CD4-positive, alpha-beta T cell treated with Interleukin-2 at 100 ng/mL for 4 hours (primary cell): ENCODE measurements at regions not wholly inside any gene's neighbourhood (a gene's known extent, or its start where the extent isn't known, plus 50 kb on each side); places are given as distances from the start of the nearest gene placed in this dataset.
"Not testable (repeated sequence)": the region's sequence is repeated elsewhere in the genome, so short reads cannot be mapped to it uniquely, and the experiment has no call there.

Experiments used
- DNase-seq: peaks from one replicate; pipeline ENCODE4 v3.0.0-alpha.2; 2020; ENCODE audit warnings: low spot score

DNA sequence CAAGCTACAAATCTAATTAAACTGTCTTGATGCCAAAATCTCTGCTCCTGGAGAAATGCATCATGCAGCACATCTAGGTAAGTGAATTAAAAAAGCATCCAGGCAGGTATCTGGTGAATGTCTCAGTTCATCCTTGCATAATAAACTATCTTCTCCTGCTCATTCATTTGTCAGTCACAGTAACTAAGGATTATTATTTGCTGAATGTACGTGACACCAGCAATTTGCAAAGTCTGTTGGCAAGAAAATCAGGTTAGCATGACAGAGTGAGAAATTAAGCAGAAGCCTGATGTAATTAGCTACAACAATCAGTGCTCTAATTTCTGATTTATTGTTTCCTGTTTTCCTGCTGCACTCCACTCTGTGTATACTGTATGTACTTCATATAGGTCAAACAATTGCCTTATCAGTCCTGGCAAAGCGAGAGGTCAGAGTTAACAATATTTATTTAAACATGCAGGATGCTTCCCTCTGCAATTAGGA is 213.6 kb downstream of the FBXO8 start:
- DNase-seq = no peak

DNA sequence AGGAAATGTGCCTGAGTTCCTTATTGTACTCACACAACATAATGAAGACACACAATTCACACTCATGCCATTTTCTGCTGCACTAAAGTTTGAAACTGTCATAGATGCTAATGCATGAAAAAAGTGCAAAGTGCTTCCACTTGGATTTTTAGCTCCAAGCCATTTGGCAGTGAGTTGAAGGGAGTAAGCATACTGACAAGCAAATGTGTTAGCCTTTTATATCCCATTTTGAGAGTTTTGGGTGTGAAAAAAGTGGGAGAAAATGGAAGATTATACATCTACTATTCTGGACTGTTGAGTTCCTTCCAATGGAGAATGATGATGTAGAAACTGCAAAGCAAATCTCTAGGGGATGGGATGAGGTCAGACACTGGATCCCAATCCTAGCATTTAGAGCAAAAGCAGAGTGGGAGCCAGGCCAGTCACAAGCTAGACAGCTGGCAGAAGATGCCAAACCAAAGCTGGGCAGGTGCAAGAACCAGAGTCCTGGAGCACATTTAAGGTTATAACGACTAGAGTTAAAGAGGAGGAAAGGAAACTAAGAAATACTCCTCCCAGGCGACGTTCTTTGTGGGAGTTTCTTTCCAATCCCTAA is 216.8 kb downstream of the FBXO8 start:
- no peak for DNase-seq

DNA sequence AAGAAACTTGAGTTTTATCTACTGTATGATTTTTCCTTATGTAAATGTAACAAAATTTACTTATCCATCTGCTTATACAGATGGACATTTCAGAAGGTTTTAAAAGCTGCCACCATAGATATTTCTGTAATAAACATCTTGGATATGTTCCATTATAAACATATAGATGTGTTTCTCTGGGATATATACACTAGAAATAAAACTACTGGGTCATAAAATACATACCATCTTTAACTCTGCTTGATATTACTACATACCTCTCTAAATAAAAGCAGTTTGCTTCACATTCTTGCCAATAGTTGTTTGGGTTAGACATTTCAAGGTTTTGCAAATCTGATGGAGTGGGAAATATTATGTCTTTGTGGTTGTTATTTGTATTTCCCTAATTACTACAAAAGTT is 220.6 kb downstream of the FBXO8 start:
- no peak for DNase-seq

DNA sequence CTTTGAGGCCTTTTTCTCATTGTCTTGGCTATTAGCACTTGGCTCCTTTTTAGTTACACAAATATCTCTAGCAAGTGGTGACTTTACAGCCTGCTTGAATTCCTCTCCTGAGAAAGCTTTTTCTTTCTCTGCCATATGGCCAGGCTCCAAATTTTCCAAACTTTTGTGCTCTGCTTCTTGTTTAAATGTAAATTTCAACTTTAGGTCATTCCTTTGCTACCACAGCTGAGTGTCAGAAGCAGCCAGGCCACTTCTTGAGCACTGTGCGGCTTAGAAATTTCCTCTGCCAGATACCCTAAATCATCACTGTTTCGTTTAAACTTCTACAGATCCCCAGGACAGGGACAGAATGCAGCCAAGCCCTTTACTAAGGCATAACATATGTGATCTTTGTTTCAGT is 222.4 kb downstream of the FBXO8 start:
- DNase-seq = no peak

DNA sequence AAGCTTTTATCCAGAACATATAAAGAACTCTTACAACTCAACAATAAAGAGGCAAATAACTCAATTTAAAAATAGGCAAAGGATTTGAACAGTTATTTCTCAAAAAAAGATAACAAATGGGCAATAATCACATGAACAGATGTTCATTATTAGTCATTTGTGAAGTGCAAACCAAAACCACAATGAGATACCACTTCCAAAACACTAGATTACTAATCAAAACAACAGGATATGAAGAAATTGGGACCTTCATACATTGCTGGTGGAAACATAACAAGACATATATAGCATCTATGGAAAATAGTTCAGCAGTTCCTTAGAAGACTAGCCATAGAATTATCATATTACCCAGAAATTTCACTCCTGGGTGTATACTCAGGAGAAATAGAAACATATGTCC is 224.6 kb downstream of the FBXO8 start:
- no peak for DNase-seq

DNA sequence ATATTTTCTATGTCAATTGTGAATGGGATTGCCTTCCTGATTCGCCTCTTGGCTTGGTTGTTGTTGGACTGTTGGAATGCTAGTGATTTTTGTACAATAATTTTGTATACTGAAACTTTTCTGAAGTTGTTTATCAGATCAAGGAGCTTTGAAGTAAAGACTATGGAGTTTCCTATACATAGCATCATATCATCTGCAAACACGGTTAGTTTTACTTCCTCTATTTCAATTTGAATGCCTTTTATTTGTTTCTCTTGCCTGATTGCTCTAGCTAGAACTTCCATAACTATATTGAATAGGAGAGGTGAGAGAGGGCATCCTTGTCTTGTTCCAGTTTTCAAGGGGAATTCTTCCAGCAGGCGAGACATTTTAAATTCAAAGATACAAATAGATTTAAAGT is 226.5 kb downstream of the FBXO8 start:
- DNase-seq = no peak

DNA sequence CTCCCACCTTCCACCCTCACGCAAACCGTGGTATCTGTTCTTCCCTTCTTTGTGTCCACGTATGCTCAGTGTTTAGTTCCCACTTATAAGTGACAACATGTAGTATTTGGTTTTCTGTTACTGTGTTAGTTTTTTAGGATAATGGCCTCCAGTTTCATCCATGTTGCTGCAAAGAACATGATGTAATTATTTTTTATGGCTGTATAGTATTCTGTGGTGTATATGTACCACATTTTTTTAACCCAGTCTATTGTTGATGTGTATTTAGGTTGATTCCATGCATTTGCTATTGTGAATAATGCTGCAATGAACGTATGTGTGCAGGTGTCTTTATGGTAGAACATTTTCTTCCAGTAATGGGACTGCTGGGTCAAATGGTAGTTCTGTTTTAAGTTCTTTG is 228.1 kb downstream of the FBXO8 start:
- no peak for DNase-seq

DNA sequence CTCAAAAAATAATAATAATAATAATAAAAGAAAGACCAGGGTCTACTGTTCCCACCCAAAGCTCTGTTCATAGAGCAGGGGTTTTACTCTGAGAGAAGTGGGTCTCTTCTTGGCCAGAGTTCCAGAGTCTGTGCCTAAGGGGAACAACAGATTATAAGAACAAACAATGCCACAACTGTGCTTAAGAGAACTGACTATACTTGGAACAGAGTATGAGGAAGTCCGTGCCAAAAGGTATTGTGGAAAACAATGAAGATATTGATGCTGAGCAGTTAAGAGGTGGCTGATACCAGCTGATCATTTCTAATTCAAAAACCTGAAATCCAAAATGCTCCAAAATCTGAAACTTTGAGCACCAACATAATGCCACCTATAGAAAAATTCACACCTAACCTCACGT is 229.6 kb downstream of the FBXO8 start:
- DNase-seq = no peak

DNA sequence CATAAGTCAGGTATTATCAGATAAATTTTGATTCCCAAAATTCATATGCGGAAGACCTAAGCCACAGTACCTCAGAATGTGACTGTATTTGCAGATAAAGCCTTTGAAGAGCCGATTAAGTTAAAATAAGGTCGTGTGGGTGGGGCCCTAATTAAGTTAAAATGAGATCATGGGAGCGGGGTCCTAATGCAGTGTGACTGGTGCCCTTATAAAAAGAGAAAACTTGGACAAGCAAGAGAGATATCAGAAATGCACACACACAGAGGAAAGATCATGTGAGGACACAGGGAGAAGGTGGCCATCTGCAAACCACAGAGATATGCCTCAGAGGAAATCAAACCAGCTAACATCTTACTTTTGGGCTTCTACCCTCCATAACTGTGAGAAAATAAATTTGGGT is 236.1 kb downstream of the FBXO8 start:
- no peak for DNase-seq

DNA sequence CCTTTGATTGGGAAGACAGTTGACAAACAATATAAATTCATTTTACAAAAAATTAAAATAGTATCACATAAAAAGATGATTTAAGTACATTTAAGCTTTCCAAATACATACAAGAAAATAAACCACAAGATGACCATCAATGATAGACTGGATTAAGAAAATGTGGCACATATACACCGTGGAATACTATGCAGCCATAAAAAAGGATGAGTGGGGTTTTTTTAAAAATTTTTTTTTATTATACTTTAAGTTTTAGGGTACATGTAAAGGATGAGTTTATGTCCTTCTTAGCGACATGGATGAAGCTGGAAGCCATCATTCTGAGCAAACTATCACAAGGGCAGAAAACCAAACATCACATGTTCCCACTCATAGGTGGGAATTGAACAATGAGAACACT is 237.6 kb downstream of the FBXO8 start:
- DNase-seq = not testable (repeated sequence)

DNA sequence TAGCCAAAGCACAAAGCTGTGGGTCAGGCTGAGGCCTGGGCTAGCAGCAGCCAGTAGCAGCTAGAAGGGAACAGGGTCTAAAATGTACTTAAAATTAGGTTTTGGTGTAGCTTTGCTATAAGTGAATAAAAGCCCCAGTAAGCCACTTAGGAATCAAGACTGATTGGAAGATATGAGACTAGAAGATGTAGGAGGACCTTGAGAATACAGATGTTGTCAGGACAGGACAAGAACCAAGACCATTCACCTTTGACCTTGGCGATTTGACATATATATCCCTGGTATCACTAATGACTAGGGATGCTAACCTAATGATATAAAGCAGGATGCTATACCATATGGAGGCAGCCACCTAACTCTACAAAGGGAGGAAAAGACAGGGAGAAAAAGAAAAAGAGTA is 238.1 kb downstream of the FBXO8 start:
- no peak for DNase-seq

DNA sequence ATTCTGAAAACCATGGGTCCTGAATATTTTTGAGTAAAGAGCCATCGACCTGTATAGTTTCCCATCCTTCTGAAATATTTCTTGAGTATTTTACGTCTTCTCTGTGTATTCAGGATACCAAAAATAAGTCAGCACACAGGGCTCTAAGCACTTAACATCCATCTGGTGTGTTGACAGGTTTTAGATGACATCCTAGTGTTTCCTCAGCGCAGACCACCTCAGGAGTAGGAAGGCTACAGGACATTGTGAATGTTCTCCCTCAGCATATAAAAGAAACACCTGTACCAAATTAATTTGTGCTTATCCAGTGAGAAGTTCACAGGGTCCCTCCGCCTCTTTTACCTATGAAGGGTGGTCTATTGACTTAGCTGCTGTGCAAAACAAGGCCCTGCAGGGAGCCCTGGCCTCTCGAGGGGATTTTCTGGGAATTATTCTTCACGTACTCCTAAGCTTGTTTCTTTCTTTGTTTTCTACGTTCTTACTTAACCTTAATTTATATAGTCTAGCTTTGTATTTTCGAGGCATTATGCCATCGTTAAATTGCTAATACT is 241.8 kb downstream of the FBXO8 start:
- DNase-seq = no peak

DNA sequence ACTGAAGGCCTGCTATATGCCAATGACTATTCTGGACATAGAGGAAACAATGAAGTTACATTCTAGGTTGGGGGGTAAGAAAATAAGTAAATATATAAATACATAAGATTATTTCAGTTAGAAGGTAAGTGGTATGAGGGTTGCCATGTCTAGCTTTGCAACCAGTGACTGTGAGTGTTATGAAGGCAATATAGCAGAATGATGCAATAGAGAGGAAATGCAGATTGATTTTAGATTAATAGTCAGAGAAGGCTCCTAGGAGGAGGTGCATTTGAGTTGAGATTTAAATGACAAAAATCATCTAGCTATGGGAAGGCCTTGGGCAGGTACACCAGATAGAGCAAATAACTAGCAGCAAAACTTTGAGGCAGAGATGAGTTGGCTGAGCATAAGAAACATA is 243.2 kb downstream of the FBXO8 start:
- no peak for DNase-seq

DNA sequence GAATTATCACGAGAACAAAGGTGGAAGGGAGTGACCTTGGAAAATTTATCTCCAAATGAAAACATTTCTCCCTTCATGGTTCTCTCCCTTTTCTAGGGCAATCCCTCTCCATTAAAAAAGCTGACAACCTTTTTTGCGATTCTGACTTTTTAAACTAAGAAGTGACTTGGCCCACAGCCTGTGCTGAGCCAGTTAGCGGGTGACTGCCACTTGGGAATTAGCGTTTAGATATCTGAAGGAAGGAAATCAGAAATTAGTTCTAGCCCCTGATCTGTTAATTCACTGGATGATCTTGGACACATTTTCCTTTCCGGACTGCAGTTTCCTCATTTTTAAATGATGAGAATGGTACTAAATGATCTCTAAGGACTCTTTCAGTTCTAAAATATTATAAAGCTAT is 245.0 kb downstream of the FBXO8 start:
- DNase-seq = no peak

DNA sequence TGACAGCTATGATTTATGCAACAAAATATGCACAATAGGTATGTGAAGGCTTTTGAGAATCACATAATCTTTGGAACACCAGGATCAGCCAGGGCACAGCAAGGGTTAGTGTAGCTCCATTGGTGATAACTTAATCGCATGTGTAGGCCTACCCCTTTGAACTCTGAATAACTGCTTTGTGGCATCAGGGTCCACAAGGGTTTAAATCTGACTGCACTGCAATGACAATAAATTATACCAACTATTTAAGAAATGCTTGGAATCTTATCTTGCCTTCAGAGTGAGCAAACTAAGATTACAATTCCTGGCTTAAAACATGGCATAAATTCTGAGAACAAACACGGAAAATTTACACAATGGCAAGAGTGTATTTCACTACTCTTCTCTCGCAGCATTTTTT is 245.8 kb downstream of the FBXO8 start:
- DNase-seq = no peak

DNA sequence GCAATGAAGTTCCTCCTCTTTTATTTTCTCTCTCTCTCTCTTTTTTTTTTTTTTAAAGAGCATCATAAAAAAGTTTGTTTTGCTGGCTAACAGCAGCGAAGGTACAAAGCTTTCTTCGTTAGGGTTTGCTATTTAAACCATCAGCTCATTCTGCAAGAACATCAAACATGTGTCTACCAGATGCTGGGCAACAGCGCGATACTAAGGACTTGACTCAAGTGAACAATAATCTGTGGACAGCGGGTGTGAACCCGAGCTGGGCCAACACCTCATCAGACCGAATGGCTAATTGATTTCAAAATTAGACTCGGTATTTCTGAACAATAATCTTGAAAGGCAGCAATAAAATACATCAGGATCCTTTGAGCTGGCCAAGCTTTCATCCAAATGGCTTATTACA is 246.4 kb downstream of the FBXO8 start:
- DNase-seq = no peak

DNA sequence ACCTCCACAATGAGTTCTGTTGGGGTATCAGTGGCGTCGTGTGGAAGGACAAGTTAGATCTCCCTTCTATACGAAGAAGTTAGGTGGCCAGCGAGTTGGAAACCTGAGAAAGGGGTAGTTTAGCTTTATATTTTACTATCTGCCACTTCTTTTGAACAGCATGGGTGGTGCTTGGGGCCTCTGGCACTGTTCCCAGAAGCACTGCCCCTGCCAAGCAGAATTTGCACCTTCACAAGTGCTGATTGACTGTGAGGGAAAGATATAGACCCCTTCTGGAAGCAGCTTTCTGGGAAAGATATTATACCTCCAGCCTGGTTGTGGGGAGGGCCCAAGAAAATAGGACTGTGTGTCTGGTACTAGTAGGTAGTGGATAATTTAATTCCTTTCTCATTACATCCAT is 246.9 kb downstream of the FBXO8 start:
- DNase-seq = no peak

DNA sequence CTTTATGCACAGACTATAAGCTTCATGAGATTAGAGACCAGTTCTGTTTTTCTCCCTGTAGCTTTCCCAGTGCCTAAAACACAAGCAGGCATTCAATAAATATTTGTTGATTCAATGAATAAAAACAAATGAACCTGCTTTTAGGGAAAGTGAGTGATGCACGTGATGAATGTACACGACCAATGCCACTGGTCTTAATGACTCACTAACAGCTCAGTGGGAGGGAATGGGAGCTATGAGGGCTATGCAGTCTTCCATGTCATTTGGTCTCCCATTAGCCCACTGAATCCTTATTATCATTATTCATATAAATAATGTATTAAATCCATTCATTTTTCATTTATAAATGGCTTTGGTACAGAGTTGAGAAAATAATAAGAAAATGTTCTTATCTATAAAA is 247.4 kb downstream of the FBXO8 start:
- DNase-seq = no peak

DNA sequence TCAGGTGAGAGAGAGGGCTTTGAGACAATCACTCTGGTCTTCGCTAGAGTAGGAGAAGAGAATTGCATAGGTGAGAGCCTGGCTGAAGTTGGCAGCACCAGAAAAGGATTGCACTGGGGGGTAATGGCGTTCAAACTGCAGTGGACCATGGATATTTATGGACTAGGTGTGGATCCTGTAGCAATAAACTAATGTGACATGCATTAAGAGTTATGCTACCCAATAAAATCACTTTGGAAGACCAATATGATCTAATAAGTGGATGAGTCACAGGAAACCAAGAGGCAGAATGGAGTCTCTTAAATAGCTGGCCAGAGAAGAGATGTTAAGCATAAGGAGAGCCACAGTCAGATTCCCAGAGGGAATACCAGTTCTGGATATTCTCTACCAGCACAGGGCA is 259.8 kb downstream of the FBXO8 start:
- DNase-seq = no peak

DNA sequence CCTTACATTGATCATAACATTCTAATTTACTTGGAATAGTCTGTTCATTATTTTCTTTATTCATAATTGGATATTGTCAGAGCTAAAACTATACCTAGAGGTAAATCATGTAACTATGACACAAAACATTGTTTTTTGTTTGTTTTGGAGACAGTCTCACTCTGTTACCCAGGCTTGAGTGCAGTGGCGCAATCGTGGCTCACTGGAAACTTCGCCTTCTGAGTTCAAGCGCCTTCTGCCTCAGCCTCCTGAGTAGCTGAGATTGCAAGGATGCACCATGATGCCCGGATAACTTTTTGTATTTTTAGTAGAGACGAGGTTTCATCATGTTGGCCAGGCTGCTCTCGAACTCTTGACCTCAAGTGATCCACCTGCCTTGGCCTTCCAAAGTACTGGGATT is 265.2 kb downstream of the FBXO8 start:
- no peak for DNase-seq

DNA sequence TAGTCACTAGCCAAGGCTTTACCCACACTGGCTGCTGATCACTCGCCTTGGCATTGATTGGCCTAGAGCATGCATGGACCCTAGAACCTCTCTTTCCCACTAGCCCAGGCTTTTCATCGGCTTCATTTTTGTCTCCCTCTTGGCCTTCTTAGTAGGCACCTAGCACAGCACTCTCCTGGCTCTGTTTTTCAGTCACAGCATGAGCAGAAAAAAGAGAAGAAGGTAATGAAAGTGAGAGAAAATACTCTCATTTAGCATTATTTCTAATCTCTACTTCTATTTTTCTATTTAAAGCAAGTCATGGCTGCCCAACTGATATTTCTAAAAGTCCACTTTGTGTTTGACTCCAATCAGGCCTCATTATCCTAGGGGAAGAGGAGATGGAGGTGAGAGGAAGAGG is 267.2 kb downstream of the FBXO8 start:
- DNase-seq = no peak

DNA sequence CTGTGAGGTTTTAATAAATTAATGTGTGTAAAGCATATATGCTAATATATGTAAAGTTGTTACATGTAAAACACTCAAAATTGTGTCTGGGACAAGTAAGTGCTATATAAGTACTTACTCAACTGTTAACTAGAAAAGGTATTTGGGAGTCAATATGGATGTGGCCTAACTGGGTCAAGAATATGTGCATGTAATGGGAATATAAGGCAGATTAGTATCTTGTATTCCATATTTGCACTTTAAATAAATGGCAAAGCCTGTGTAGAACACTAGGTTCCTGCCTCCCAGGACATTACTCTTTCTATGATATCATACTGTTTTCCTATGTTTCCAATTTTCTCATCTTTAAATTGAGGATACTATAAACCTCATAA is 270.6 kb downstream of the FBXO8 start:
- no peak for DNase-seq

DNA sequence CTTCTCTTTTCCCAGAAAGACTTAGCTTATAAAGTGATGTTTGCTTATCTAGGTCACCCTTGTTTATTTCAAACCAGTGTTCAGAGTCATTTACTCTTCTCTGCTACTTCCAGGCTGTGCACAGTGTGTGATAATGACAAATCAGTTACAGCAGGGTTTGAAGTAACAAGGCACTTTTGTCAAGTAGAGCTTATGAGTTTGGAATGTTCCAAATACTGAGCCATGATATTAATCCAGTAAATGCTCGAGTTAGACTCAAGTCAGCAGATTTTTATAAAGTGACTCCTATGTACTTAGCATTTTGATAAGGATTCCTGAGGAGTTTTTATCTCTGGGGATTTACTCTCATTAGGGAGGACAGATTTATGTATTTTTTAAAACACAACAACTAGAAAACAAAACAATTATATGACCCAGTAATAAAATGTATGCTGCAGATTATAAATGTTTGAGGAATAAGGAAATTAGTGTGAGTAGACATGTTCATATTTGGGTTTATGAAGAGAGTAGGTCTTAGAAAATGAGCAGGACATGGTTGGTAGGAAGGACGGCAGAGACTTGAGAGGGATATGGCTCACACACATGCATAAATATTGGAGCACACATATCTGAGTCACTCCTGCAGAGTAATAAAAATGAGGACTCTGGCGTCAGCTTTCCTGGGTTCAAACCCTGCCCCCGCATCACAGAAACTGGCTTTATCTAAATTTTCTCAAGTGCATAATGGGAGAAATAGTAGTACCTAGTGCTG is 271.2 kb downstream of the FBXO8 start:
- DNase-seq = no peak

DNA sequence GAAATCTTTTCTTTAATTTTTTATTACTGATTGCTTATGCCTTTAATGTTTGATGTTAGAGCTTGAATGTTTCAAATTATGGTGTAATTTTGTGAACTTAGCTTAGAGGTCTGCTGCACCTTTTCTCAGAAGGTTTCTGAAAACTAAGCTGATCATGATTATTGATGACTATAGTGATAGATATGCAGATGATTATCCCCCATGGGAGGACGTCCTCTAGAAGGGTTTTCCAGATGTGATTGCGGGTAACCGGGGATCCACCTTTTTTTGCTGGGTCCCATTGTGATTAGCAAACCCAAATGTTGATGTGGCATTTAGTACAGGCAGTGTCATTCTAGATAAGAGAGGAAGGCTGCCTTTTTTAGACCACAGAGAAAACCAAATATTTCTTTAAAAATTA is 272.9 kb downstream of the FBXO8 start:
- DNase-seq = no peak
